ENCODE measurements at regions not wholly inside any gene's neighbourhood (a gene's known extent, or its start where the extent isn't known, plus 50 kb on each side); places are given as distances from the start of the nearest gene placed in this dataset.

- Histone ChIP-seq H3K4me2 (ENCODE audit: low read length) (no peak overlapping the region), H2AFZ (ENCODE audit: low read depth, low read length, poor library complexity, severe bottlenecking) (no peak overlapping the region), H3K9ac (ENCODE audit: low read length) (no peak overlapping the region), H3K4me3 (replicated peaks in 1 of 2; ENCODE audit: low read depth in 1 of 2, low read length in 2 of 2) (no peak overlapping the region), H3K4me1 (ENCODE audit: control insufficient read depth in 1 of 2, insufficient read depth in 2 of 2, low read length in 2 of 2) (no peaks in the 10 kb centered on the region), H3K27ac (ENCODE audit: low read depth, low read length) (no peak overlapping the region), H3K36me3 (ENCODE audit: control insufficient read depth in 1 of 2, insufficient read depth in 2 of 2, low read length in 2 of 2) (no peaks in the 10 kb centered on the region), H3K27me3 (ENCODE audit: insufficient read depth, low read length) (no peaks in the 10 kb centered on the region), H3K9me2 (ENCODE audit: insufficient read depth) (no peaks in the 10 kb centered on the region), H3K9me3 (ENCODE audit: control insufficient read depth in 1 of 2, insufficient read depth in 1 of 2, low read depth in 1 of 2, low read length in 2 of 2) (peaks cover 5 to 10% of the 10 kb centered on the region in 2 experiments; a peak in 2 of 4 replicates), H4K20me1 (ENCODE audit: insufficient read depth) (no peaks in the 10 kb centered on the region), H3K79me2 (ENCODE audit: insufficient read depth, low read length) (no peaks in the 10 kb centered on the region)
- intact Hi-C loops (cut with micrococcal nuclease) = no loop called here
- POLR2A ChIA-PET = no interaction called here
- RAD21 ChIA-PET (ENCODE audit: low non-redundant PET in 1 of 2, low total read pairs in 2 of 2, uncharacterized antibody in 2 of 2, unreplicated experiment in 2 of 2) = no interaction called here
- ATAC-seq (no peak), DNase-seq (ENCODE audit: low read depth, low spot score) (no peak)
- TF ChIP-seq EGR1 (IDR thresholded peaks at IDR 0.05; ENCODE audit: low read depth) = no peak
- TF ChIP-seq CBX3 (IDR thresholded peaks at IDR 0.05; ENCODE audit: low read depth) = no peak
- no peak for TF ChIP-seq ZNF274 (IDR thresholded peaks at IDR 0.05; ENCODE audit: low read depth, low read length)
- no peak for TF ChIP-seq EZH2 (IDR thresholded peaks at IDR 0.05)
- no peak for TF ChIP-seq YY1 (IDR thresholded peaks at IDR 0.05; ENCODE audit: extremely low read depth, insufficient replicate concordance, low read depth, low read length)
- TF ChIP-seq SRF (IDR thresholded peaks at IDR 0.05; ENCODE audit: low read depth) = no peak
- TF ChIP-seq ZBTB33 (IDR thresholded peaks at IDR 0.05; ENCODE audit: extremely low read depth, insufficient replicate concordance, low read length) = no peak
- TF ChIP-seq REST (IDR thresholded peaks at IDR 0.05; ENCODE audit: low read depth) = no peak
- no peak for TF ChIP-seq POLR2A (IDR thresholded peaks at IDR 0.05; ENCODE audit: borderline replicate concordance, extremely low read depth, insufficient read depth, insufficient read length)
- TF ChIP-seq POLR2AphosphoS5 (IDR thresholded peaks at IDR 0.05; ENCODE audit: low read depth, low read length) = no peak
- no peak for TF ChIP-seq SIN3A (IDR thresholded peaks at IDR 0.05; ENCODE audit: low read depth)
- TF ChIP-seq MAX (IDR thresholded peaks at IDR 0.05) = no peak
- BruUV-seq (replicated peaks) = no TSS peak
- CTCF ChIA-PET = no interaction called here
Observed at GRCh38 chr13:107462501-107462900, 752.8 kb downstream of the LIG4 start.
